Ureter (tissue), 1 donor: ENCODE measurements at regions not wholly inside any gene's neighbourhood (a gene's known extent, or its start where the extent isn't known, plus 50 kb on each side); places are given as distances from the start of the nearest gene placed in this dataset.

Experiments
- DNase-seq: peaks from one replicate; pipeline ENCODE4 v3.0.0-alpha.2; 2020; ENCODE audit warnings: low spot score
- donor health status: DM: yes; HTN: yes; CAD: no.

DNA sequence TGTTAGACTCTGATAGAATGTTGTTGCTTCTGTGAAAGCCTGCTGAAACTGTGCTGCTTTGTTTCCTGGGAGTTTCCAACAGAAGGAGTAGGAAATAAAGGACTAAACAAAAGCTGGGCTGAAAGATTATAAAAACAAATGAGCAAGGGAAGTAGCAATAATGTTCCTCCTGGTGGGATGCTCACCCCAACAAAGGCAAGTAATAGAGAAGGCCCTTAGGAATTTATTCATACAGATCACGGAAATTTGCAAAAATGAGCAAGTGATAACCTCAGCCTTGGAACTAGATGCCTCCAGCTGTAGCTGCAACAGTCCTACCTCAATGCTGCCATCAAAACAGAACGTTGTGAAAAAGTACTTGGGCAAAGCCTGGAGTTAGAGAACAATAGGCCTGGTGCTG lies 1248.0 kb upstream of the C9orf72 start:
- DNase-seq = no peak

DNA sequence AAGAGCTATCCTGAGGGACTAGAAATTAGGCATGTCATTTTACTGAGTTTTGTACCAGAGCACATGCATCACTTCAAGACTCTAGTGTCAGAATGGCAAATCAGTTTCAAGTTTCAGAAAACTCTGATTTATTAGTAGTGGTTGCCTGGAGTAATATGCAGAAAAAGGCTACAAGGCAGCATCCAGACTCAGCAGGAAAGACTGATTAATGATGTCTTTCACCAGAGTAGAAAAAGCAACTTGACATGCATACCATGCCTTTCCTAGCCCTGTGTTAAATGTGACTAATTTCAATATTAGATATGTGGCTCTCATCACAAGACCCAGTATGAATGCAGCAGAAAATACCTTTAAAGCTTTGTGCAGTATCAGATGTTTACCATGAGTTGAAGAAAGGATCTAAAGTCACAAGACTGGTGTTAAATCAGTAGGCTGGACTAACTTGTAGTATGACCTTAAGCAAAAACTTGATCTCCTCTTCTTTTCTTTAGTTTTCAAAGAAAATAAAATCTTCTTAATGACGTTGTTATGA lies 1251.2 kb upstream of the C9orf72 start:
- no peak for DNase-seq

DNA sequence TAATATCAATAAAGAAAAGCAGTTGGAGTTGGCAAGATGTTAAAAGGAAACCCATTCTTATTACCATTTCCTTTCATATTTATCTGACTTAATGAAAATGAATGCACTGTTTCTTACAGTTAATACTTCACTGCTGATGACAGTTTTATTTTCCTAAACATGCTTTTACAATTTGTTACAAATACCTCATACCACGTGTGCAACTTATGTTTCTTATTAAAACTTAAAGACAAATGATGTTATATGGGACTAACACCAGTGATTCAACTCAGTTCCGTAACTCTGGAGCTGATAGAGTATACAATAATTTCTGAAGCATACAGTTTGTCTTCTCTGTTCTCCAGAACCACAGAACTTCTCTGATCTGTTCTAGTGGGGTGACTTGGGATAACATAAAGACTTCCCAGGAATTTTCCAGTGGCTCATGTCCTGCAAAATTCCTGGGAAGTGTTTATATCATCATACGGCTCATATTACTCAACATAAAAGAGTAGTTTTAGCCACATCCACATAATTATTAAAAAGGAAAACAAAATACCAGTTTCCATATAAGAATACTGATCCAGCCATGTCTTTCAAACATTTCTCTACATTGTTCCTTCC lies 1259.0 kb upstream of the C9orf72 start:
- no peak for DNase-seq

DNA sequence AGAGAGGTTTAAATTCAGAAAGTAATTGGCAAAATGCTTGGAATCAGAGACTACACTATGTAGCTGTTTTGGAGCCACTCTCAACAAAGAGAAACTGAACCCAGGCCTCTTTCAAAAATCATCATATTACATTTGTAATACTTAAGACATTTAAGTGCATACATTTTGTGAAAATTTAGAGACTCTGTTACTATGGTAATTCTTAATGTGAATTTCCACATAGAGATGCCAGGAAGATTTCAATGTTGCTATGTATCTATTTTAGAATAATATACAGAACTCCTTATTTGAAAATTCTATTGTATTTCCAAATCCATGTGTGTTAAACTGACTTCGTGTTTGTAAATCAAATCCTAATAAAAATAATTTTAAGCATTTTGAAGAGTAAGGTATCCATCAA lies 1260.9 kb upstream of the C9orf72 start:
- no peak for DNase-seq

DNA sequence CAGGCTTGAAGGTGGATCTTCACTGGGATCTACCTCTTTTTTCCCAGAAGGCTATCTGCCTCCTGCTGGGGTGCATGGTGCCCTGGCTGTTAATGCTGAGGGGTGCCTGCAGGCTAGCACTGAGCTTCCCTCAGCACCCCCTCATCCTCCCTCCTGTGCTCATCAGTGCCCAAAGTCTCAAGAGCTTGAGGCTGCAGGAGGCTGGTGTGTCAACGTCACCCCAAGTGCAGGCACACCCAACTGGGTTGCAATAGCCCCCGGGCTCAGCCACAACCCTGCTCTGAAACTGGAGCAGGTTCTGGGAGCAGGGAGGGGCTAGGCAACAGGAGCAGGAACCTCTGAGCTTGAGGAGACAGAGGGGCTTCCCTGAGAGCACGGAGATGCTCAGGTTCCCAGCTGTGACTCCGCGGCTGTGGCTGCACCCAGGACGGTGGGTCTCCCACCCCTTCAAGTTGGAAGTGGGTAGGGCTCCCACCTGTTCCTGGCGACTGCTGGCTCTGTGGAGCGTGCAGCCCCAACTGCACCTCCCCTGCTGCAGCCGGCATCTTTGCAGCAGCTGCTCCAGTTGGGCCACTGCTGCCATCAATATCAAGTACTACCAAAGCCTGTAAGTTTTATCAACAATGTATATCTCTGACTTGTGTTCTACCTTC lies 1266.6 kb upstream of the C9orf72 start:
- no peak for DNase-seq

DNA sequence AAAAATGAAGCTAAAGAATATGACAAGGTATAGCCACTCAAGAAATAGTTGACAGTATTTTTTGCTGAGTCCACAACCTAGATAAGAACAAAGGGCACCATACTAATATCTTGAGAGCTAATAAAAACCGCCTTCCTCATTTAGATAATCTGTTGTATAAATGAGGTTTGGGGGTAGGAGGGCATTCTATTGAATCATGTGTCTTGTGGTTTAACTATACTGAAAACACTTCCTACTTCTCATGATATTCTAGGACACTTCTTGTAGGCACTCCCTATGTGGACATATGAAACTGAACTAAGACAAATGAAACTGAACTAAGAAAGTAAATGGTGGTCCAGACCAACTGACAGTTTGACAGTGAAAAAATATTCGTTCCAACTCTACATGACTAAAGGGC lies 1268.5 kb upstream of the C9orf72 start:
- no peak for DNase-seq

DNA sequence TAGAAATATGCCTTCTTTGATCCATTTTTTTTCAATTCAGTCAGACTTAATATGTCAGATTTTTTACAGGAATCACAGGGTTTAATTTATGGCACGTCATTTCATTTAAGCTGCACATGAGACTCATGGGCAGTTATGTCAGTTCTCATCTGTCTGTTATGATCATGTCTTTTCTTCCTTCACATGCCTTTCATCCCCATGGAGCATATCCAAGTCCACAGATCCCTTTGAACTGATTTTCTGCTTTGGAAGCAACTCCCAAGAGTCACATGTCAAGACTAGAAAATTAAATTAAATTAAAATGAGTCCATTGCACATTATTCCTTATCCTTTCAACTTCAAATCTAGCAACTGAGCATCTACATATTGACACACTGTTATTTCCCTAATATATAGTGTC lies 1274.0 kb upstream of the C9orf72 start:
- DNase-seq = no peak

DNA sequence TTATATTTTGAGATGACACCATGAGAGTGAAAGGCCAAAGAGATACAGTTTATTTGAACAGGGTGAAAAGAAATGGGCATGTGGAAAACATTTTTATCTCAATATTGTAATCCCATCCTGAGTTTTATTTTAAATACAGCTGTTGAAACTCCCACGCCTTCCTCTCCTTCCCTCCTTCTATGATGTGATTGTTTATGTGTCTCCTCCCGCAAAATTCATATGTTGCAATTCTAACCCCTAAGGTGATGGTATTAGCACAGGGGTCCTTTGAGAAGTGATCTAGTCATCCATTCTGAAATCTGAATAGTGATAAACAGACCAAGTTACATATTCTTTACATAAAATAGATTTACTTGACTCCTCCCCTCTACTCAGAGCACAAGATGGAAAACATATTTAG lies 1275.4 kb upstream of the C9orf72 start:
- no peak for DNase-seq

DNA sequence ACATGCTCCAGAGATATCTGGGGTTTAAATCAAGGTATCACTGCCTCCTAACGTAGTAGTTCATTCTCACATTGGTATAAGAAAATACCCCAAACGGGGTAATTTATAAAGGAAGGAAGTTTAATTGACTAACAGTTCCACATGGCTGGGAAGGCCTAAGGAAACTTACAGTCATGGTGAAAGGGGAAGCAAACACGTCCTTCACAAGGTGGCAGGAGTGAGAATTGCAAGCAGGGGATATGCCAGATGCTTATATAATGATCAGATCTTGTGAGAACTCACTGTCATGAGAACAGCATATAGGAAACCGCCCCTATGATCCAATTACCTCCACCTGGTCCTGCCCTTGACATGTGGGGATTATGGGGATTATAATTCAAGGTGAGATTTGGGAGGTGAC lies 1280.2 kb upstream of the C9orf72 start:
- no peak for DNase-seq

DNA sequence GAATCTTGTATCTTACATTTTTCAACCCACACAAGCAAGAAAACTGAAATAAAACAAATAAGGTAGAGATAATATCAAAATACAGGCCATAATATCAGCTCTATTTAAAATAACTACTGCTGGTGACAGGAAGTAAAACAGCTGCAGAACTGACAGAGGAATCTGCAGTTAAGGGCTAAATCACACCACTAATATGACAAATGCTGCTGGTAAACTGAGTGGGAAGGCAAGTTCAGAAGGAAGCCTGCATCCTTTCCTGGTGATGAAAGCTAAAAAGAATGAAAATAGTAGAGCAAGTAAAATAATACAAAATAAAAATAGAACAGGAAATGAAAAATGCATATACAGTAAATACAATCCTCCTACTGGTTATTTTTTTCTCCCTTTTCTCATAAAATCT lies 1293.7 kb upstream of the C9orf72 start:
- DNase-seq = no peak

DNA sequence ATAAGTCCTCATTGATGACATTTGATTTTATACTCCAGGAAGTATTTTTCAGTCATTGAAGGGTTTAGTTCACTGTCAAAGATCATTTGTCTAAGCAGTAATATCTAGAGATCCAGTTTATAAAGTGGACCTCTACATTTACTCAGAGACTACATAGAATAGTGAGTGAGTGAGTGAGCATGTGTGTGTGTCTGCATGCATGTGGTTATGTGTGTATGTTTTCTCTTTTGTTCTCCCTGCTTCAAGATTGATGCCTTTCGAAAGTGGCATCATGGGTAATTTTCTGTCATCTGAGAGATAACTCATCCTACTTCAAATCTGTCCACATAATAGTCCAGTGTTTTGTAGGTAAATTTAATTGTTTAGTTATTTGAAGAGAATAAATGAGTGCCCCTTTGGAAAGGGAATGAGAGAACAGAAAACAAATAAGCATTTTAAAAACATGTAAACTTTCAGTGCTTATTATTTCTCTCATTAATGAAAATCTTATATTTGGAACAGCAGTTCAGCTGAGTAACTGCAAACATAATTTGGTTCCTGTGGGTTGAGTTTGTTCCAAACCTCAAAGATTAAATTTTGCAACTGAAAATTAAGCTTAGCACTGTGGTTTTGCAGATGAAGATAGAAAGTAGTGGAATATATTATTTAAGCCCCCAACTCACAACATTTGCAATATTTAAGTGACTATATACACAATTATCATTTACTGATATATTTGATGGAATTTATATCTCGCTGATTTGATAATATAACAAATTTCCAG lies 1295.1 kb upstream of the C9orf72 start:
- no peak for DNase-seq

DNA sequence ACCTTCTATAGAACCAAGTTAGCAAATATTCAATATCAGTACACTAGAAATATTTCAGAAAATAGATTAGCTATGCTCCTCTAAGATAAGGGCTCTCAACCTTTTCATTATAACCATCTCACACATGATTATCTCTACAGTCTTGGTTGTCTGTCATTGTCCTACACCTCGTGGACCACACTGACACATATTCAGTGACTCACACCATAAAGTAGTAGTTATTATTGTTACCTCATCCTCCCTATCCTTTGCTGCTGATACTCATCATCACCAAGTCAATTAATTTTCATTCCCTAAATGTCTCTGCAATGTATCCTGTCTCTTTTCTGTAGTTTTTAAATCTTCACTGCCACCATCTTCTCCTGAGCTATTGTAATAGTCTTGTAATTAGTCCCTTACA lies 1309.2 kb upstream of the C9orf72 start:
- DNase-seq = no peak

DNA sequence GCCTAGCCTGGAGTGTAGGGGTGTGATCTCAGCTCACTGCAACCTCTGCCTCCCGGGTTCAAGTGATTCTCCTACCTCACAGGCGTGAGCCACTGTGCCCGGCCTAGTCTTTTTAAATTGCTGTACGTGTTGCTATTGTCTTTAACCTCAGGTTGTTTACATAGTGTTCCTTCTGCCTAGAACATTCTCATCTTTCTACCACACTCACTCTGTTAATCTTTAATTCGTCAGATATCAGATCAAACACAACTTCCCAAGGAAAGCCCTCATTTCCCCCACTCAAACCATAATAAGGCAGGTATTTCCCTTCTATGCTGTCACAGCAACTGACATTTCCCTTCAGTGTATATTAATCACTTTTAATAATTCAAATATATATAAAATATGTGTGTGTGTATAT lies 1310.0 kb upstream of the C9orf72 start:
- DNase-seq = no peak

DNA sequence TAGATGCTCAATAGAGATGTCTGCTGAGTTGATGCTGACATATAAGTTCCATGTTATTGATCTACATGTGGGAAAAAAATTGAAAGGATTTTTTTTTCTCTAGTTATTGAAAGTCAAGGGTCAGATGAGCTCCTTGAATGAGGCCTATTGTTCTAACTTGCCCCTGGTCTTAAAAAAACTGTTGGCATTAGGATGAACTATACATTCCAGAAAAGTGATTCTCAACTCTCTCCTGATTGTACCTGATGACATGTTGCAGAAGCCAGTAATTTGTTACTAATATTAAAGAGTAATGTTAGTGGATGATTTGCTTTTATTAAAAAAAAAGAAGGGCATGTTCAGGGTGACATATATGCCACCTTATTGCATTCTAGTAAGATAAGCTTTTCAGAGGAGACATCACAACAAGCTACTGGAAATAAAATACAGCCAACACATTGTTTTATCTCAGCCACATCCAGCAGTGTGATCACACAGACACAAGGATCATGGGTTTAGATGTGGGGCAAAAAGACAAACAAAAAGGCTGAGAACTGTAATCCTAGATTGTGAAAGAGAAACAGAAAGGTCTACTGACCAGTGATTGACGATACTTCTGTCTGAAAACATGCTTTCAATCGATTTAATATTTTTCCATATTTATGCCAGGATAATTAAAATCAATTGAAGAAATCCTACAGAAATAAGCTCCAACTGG lies 1314.1 kb upstream of the C9orf72 start:
- DNase-seq = no peak

DNA sequence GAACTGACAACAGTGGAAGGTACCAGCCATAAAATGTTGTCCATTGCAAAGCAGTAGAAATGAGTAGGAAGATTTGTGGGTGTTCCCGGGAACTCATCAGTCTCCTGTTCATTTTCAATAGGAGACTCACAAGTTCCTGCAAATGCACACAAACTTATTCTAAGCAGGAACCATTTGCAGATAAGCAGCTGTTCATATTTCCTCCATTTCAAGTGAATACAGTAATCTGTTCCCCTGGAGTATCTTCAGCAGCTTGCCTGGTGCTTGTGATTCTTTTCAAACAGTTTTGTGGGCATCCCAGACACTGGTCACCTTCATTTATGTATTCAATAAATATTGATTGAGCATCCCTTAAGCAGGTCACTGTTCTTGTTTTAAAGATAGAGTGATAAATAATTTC lies 1315.5 kb upstream of the C9orf72 start:
- no peak for DNase-seq

DNA sequence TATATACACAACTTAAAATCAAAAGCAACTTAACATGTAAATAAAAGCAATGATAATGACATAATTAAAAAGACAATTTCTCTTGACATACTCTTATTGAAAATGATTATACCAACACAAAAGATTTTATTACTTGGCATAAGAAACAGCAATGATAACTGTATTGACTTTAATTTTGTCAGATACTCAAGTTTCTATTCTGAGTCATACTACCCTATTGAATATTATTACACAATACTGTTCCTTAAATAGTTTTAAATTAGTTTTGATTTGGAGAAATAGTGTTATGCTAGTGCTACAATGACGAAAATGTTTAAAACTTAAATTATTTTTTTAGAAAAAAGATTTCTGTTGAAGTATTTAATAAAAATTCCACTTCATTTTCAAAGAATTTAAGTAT lies 1319.3 kb upstream of the C9orf72 start:
- DNase-seq = no peak

DNA sequence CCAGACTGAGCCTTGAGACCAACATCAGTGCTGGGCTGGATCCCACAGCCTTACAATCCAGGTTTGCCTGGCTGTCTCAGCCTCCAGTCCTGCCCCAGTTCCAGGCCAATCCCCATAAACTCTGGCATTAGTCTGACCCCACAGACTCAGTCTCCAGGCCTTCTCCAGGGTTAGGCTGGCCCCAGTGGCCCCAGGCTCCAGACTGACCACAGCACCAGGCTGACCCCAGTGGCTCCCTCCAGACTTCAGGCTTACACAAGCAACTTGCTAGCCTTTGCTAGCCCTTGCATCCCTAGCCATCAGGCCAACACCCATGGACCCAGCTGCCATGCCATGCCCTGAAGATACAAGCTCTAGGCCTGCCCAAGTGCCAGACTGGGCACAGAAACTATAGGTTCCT lies 1326.0 kb upstream of the C9orf72 start:
- DNase-seq = no peak

DNA sequence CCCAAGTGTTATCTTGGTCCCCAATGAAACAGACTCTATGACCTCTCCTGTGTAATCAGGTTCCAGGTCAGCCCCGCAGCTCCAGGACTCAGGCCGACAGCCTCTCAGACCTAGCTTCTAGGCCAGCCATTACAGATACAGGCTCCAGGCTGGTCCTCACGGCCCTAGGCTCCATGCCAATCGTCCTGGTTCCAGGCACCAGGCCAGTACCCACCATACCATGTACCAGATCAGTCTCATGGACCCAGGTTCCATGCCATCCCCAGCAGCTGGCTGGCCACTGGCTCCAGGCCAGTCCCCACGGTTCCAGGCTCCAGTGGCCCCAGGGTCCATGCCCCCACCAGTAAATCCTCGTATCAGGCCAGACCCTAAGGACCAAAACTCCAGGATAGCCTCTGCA lies 1326.6 kb upstream of the C9orf72 start:
- no peak for DNase-seq

DNA sequence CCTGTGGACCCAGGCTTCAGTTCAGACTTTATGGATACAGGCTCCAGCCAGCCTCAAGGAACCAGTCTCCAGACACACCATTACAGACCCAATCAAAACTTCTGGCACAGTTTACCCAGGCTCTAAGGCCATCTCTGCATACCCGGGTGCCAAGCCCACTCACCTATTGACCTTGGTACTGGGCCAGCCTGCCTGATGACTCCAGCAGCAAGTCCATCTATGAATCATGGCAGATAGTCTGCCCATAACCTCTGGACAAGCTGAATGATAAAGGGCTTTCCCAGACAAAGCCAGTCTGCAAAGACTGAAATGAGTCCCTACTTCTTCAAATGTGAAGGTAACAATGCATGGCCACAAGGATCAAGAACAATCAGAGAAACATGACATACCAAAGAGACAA lies 1327.1 kb upstream of the C9orf72 start:
- no peak for DNase-seq

DNA sequence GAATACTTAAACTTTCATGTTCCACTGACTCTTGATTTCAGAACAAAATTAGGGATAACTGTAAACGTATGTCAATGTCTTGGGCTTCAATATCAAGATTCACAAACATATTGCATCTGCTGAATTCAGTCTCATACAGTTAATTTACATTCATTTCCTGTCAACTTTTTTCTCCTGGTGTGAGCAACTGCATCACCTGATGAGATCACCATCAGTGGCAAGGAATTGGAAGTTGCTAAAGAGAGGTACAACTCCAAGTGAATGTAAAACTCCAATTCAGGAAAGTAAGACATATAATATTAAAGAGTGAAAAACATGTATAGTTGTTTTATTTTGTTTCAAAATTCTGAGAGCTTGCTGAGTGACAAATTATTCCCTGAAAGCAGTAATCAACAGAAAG lies 1336.2 kb upstream of the C9orf72 start:
- no peak for DNase-seq

DNA sequence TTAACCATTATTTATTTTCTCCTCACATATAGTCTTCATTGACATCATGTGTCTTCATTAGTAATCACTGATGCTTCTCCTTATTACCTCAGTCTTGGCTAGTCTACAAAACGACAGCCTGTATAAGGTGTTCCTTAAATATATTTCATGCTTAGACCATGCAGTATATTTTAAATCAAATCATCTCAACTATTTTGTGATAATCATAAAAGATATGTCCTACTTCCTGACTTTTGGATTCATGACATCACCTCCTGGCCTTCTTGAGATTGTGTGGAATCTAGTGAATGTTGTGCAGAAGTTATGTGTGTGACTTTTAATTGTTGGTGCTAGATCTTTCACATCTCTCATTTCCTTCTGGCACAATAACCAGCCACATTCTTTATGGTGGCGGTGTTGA lies 1339.3 kb upstream of the C9orf72 start:
- DNase-seq = no peak

DNA sequence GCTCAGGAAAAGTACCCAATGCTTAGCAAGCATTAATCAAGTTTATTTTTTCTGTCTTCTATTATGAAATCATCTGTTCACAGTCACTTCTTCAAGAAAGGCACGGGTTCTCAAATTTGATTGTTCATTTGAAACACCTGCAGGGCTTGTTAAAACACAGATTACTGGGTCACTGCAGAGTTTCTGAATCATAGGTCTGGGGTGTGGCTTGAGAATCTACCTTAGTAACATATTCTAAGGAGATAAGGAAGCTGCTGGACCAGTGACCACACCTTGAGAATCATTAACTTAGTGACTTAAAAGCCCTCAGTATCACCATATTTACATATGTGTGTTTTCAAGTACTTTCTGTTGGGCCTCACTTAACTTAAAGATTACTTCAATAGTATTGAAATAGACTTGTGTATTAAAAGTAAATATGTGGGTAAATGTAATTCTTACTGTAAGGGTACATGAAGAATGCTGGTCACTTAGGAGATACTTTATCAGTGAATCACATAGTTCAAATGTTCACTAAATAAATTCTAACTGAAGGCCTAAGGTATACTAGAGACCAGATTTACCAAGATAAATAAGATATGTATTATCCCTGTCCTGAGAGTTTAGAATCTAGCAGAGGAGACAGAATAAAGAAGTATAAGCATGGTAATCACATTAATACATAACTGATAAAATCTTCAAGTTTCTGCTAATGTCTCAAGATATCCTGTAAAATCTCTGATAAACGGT lies 1342.1 kb upstream of the C9orf72 start:
- DNase-seq = peak; percentile 49
